ENCODE measurements at regions not wholly inside any gene's neighbourhood (a gene's known extent, or its start where the extent isn't known, plus 50 kb on each side); places are given as distances from the start of the nearest gene placed in this dataset.
A peak's percentile ranks its signal among the peaks of the same experiment; 100 is the strongest.

DNA sequence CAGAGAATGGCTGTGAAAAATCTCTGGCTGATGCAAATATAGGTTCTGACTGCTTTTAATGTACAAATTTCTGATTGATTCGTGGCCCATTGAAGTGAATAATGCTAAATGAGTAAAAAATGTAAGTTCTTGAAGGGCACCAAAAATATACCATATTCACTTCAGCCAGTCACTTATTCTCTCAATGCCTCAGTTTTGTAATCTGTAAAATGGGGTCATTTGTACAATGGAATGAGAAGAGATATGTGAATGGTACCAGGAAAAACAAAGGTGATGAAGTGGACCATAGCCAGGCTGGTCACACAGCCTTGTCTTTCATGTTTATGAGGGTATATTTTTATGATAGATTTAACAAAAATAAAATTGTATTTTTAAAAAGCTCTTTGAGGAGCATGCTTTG lies 441.2 kb upstream of the NR3C2 start:
- no peak for DNase-seq (ENCODE audit: low read depth)
- TF ChIP-seq, protein P1, sequence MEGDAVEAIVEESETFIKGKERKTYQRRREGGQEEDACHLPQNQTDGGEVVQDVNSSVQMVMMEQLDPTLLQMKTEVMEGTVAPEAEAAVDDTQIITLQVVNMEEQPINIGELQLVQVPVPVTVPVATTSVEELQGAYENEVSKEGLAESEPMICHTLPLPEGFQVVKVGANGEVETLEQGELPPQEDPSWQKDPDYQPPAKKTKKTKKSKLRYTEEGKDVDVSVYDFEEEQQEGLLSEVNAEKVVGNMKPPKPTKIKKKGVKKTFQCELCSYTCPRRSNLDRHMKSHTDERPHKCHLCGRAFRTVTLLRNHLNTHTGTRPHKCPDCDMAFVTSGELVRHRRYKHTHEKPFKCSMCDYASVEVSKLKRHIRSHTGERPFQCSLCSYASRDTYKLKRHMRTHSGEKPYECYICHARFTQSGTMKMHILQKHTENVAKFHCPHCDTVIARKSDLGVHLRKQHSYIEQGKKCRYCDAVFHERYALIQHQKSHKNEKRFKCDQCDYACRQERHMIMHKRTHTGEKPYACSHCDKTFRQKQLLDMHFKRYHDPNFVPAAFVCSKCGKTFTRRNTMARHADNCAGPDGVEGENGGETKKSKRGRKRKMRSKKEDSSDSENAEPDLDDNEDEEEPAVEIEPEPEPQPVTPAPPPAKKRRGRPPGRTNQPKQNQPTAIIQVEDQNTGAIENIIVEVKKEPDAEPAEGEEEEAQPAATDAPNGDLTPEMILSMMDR (IDR thresholded peaks at IDR 0.05; ENCODE audit: control insufficient read depth, extremely low read depth, insufficient read depth): no peak

DNA sequence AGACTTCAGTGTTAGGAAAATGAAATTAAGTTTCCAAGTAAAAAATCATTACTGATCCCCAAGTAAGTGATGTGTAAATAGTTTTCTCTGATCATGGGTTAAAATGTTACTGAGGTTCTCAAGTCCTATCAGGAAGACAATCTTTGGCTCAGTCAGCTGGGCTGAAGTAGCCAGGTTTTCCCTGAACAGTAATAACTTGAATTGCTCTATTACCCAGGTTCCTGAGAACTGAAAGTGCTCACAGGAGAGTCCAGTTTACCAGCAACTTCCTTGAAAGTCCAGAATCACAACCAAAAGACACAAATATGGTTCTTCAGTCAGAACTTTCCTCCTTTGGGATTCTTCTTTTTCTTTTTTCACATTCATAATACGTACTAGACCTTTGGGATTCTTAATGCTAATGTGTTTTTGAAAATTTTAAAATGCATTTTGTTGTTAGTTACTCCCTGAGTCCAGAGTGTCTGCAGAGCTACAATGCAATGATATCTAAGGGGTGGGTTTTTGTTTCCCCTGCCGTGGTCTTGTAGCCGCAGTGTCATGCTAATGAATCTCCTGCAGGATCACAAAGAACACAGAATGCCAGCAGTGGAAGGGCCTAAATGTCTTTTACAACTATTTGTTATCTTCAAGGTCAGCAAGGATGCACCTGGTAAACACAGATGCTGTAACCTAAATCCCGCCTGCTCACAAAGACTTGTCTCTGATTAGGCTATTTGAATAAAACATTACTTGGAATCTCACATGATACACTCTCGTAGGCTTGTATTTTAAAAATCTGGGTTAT lies 439.8 kb upstream of the NR3C2 start:
- no peak for DNase-seq (ENCODE audit: low read depth)
- no peak overlapping the region for H3K4me3 ChIP-seq (ENCODE audit: low read depth, low read length)
- TF ChIP-seq, protein P1 (IDR thresholded peaks at IDR 0.05; ENCODE audit: control insufficient read depth, extremely low read depth, insufficient read depth): no peak

More for the DNA sequence above, 441.2 kb upstream of the NR3C2 start:
- no peak overlapping the region for H3K4me3 ChIP-seq (ENCODE audit: low read depth, low read length)

DNA sequence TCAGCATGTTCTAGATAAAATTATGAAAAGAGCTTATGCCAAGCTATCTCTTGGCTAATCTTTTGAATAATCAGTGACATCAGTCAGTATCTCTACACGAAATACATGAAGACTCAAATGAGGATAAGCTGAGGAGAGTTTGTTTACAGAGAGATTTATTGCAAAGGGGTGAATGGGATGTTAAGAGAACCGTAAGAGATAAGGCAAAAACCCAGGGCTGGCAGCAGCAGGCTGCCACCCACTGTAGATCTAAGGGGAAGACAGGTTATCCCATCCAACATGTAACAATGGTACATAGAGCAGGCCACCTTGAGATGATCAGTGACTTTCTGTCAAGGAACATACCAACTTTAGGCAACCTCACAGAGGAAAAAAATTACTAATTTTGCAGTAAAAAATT lies 432.1 kb upstream of the NR3C2 start:
- no peak overlapping the region for H3K4me3 ChIP-seq (ENCODE audit: low read depth, low read length)
- TF ChIP-seq, protein P1 (IDR thresholded peaks at IDR 0.05; ENCODE audit: control insufficient read depth, extremely low read depth, insufficient read depth): peak; percentile 32; the same call in 1 of the 2 replicates
- DNase-seq (ENCODE audit: low read depth): peak; percentile 23

DNA sequence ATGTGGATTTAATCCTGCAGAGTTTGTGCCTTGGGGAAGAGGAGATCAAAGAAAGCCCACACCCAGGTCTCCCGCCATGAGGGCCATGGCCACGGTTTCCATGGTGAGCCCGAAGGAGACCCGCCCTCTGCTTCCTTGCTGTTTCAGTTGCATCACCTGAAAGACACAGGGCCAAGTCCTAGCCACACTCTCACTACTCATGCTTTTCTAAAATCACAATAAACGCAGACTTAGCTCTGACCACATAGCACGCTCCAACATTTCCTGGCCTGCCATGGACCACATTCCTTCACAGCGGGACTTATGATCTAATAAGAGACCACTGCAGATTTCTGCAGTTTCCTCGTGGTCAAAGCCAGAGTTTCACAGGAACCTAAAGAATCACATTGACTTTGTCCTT lies 426.0 kb upstream of the NR3C2 start:
- H3K4me3 ChIP-seq (ENCODE audit: low read depth, low read length): no peak overlapping the region
- no peak for DNase-seq (ENCODE audit: low read depth)
- TF ChIP-seq, protein P1 (IDR thresholded peaks at IDR 0.05; ENCODE audit: control insufficient read depth, extremely low read depth, insufficient read depth): no peak

DNA sequence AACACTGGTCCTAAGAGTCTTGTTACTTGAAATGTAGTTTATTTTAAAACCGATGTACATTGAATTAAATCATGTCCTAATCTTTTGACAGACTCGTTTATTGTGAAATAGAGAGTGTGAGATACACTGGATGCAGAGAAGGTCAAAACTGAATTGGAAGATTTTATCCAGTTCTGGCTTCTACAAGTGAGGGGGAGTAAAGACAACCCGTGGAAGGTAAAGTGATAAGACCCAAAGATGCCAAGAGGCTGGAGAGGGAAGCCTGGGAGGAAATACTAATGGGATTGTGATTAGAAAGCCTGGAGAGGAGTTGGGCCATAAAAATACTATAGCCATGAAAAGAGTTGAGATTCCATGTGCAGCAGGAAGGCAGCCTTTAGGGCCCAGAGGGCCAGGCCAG lies 424.5 kb upstream of the NR3C2 start:
- DNase-seq (ENCODE audit: low read depth): no peak
- TF ChIP-seq, protein P1 (IDR thresholded peaks at IDR 0.05; ENCODE audit: control insufficient read depth, extremely low read depth, insufficient read depth): no peak
- H3K4me3 ChIP-seq (ENCODE audit: low read depth, low read length): no peak overlapping the region

DNA sequence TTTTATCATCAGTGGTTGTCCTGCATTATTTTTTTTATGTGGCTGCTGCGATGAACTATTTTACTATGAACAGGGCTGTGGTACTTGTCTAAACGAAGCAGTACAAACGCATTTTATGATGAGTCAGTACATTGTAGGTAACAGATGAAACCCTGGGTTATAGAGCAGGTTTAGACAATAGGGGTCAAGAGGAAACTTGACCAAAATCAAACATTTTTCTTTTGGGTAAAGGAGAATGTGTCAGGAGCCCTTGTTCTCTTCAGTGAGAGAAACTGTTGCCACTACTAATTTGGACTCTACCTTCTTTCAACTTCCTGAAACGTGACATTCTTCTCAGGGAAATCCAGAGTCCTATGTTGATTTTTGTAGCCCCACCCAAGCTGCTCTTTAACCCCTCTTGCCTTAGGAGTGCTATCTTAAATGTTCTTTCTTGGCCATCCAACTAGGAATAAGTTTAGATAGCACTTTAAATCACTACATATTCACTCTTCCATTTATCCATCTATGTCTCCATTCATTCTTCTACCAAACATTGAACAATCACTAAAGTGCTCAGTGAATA lies 415.8 kb upstream of the NR3C2 start:
- DNase-seq (ENCODE audit: low read depth): no peak
- H3K4me3 ChIP-seq (ENCODE audit: low read depth, low read length): no peak overlapping the region
- TF ChIP-seq, protein P1 (IDR thresholded peaks at IDR 0.05; ENCODE audit: control insufficient read depth, extremely low read depth, insufficient read depth): no peak

Data from LNCaP clone FGC (cell line).